ENCODE measurements at regions not wholly inside any gene's neighbourhood (a gene's known extent, or its start where the extent isn't known, plus 50 kb on each side); places are given as distances from the start of the nearest gene placed in this dataset.
"Not testable (repeated sequence)": the region's sequence is repeated elsewhere in the genome, so short reads cannot be mapped to it uniquely, and the experiment has no call there.

GRCh38 chr17:21613071-21613429, 79.3 kb upstream of the KCNJ18 start:
- Mint-ChIP-seq H3K27me3 (ENCODE audit: insufficient read depth, unreplicated experiment) (no peaks in the 10 kb centered on the region), H3K4me1 (ENCODE audit: insufficient read depth, unreplicated experiment) (no peaks in the 10 kb centered on the region), H3K27ac (ENCODE audit: low read depth, unreplicated experiment) (no peak overlapping the region), H3K36me3 (ENCODE audit: insufficient read depth, unreplicated experiment) (peaks cover 7% of the 10 kb centered on the region), H3K4me3 (ENCODE audit: unreplicated experiment) (no peak overlapping the region), H3K9me3 (ENCODE audit: unreplicated experiment) (peaks cover 18% of the 10 kb centered on the region)
- no peak for DNase-seq (ENCODE audit: unreplicated experiment)
- POLR2A ChIA-PET: no interaction called here
- CTCF ChIA-PET: interaction anchor here (0.6 kb wide), 1 partner anchor 1025 kb away, joined by 3 read pairs; no protein-coding TSS in a partner anchor
- TF ChIP-seq CTCF (IDR thresholded peaks at IDR 0.05; ENCODE audit: unreplicated experiment): no peak
- no TSS peak for BruUV-seq (replicated peaks)
- intact Hi-C loops (cut with micrococcal nuclease): no loop called here

- CTCF ChIA-PET; H3K9me3 Mint-ChIP-seq (ENCODE audit: unreplicated experiment); H3K27me3 Mint-ChIP-seq (ENCODE audit: insufficient read depth, unreplicated experiment); POLR2A ChIA-PET; H3K27ac Mint-ChIP-seq (ENCODE audit: low read depth, unreplicated experiment); H3K4me3 Mint-ChIP-seq (ENCODE audit: unreplicated experiment); H3K36me3 Mint-ChIP-seq (ENCODE audit: insufficient read depth, unreplicated experiment); BruUV-seq (replicated peaks); H3K4me1 Mint-ChIP-seq (ENCODE audit: insufficient read depth, unreplicated experiment); intact Hi-C loops (cut with micrococcal nuclease); DNase-seq (ENCODE audit: unreplicated experiment): not testable (repeated sequence)
These were observed 65.3 kb upstream of the KCNJ18 start for GRCh38 chr17:21626987-21627386.
